Activated CD8-positive, alpha-beta T cell treated with anti-CD3 and anti-CD28 coated beads for 36 hours (primary cell): ENCODE measurements at regions not wholly inside any gene's neighbourhood (a gene's known extent, or its start where the extent isn't known, plus 50 kb on each side); places are given as distances from the start of the nearest gene placed in this dataset.

Experiments
- ATAC-seq: fragments of 200-7000 bp; cut with Tn5 transposase; one replicate; pipeline ENCODE4 v1.10.0; 2021; ENCODE audit warnings: mild to moderate bottlenecking, moderate library complexity
- CTCF ChIA-PET: fragments of 350-600 bp; sonication (Branson Sonifier 250); formaldehyde crosslinking; loops from one replicate; lab custom pipeline; 2021; ENCODE audit warnings: antibody characterized with exemption; lab: Charles Lee
- POLR2A ChIA-PET: fragments of 350-600 bp; sonication (Branson Sonifier 250); formaldehyde crosslinking; loops from one replicate; lab custom pipeline; 2021; ENCODE audit warnings: antibody characterized with exemption; lab: Charles Lee
- DNase-seq: peaks from one replicate; pipeline ENCODE4 v3.0.0-alpha.2; 2020
- H3K27ac Mint-ChIP-seq: one replicate; pipeline ENCODE4 v1.8.0; 2021; ENCODE audit warnings: mild to moderate bottlenecking, mixed read lengths
- H3K27me3 Mint-ChIP-seq: one replicate; pipeline ENCODE4 v1.8.0; 2021; ENCODE audit warnings: mixed read lengths
- H3K36me3 Mint-ChIP-seq: one replicate; pipeline ENCODE4 v1.8.0; 2021; ENCODE audit warnings: low read depth, mixed read lengths
- H3K4me1 Mint-ChIP-seq: one replicate; pipeline ENCODE4 v1.8.0; 2021; ENCODE audit warnings: low read depth, mixed read lengths
- H3K4me3 Mint-ChIP-seq: one replicate; pipeline ENCODE4 v1.8.0; 2021; ENCODE audit warnings: mild to moderate bottlenecking, moderate library complexity, mixed read lengths
- H3K9me3 Mint-ChIP-seq: one replicate; pipeline ENCODE4 v1.8.0; 2021; ENCODE audit warnings: mixed read lengths
- intact Hi-C: fragments of 100-400 bp; cut with micrococcal nuclease; formaldehyde crosslinking; loops from one replicate; pipeline ENCODE4 v1.10.0; 2022
- TF ChIP-seq, protein P1 (sequence below): fragments of 200-600 bp; IDR thresholded peaks from one replicate; pipeline ENCODE4 v1.8.0; 2022; ENCODE audit warnings: antibody characterized with exemption, mild to moderate bottlenecking

DNA sequence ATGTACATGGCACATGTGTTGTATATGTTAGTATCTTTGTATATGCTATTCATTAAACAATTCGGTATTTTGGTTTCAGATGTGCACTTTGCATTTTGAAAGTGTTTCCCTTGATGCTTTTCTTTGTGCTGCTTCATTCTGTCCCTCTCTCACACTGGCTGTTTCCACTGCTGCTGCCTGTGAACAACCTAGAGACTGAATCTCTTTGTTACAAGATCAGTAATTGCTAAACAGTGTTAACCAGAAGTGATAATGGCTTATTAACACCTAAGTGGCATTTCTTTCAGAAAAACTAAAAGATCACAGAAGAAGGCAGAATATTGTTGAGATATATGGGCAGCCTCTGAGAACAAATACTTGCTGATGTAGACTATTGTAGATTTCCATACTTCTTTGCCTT is 84.7 kb downstream of the KIF2B start:
- TF ChIP-seq, protein P1, sequence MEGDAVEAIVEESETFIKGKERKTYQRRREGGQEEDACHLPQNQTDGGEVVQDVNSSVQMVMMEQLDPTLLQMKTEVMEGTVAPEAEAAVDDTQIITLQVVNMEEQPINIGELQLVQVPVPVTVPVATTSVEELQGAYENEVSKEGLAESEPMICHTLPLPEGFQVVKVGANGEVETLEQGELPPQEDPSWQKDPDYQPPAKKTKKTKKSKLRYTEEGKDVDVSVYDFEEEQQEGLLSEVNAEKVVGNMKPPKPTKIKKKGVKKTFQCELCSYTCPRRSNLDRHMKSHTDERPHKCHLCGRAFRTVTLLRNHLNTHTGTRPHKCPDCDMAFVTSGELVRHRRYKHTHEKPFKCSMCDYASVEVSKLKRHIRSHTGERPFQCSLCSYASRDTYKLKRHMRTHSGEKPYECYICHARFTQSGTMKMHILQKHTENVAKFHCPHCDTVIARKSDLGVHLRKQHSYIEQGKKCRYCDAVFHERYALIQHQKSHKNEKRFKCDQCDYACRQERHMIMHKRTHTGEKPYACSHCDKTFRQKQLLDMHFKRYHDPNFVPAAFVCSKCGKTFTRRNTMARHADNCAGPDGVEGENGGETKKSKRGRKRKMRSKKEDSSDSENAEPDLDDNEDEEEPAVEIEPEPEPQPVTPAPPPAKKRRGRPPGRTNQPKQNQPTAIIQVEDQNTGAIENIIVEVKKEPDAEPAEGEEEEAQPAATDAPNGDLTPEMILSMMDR = no peak
- ATAC-seq (no peak), DNase-seq (no peak)
- H3K27ac Mint-ChIP-seq = no peak overlapping the region
- no peaks in the 10 kb centered on the region for H3K36me3 Mint-ChIP-seq
- CTCF ChIA-PET = no interaction called here
- H3K9me3 Mint-ChIP-seq = peaks cover 2% of the 10 kb centered on the region
- no peak overlapping the region for H3K4me3 Mint-ChIP-seq
- intact Hi-C loops = no loop called here
- POLR2A ChIA-PET = no interaction called here
- no peaks in the 10 kb centered on the region for H3K27me3 Mint-ChIP-seq
- H3K4me1 Mint-ChIP-seq = no peaks in the 10 kb centered on the region

GRCh38 chr17:53909802-53910201 is 87.1 kb downstream of the KIF2B start:
- H3K4me3 Mint-ChIP-seq = no peak overlapping the region
- no peaks in the 10 kb centered on the region for H3K27me3 Mint-ChIP-seq
- ATAC-seq (no peak), DNase-seq (no peak)
- ChIA-PET POLR2A (no interaction called here), CTCF (interaction anchor here (0.6 kb wide), 1 partner anchor 923 kb away, joined by 3 read pairs; no protein-coding TSS in a partner anchor)
- TF ChIP-seq, protein P1 = no peak
- H3K27ac Mint-ChIP-seq = no peak overlapping the region
- H3K9me3 Mint-ChIP-seq = peaks cover 5% of the 10 kb centered on the region
- intact Hi-C loops = no loop called here
- no peaks in the 10 kb centered on the region for H3K36me3 Mint-ChIP-seq
- H3K4me1 Mint-ChIP-seq = no peaks in the 10 kb centered on the region

GRCh38 chr17:53912117-53912516 is 89.4 kb downstream of the KIF2B start:
- ATAC-seq (no peak), DNase-seq (no peak)
- POLR2A ChIA-PET = no interaction called here
- H3K4me1 Mint-ChIP-seq = no peaks in the 10 kb centered on the region
- H3K27me3 Mint-ChIP-seq = no peaks in the 10 kb centered on the region
- intact Hi-C loops = no loop called here
- H3K36me3 Mint-ChIP-seq = no peaks in the 10 kb centered on the region
- H3K9me3 Mint-ChIP-seq = peaks cover 3% of the 10 kb centered on the region
- TF ChIP-seq, protein P1 = no peak
- CTCF ChIA-PET = no interaction called here
- H3K27ac Mint-ChIP-seq = no peak overlapping the region
- no peak overlapping the region for H3K4me3 Mint-ChIP-seq

GRCh38 chr17:53919356-53919755 is 96.6 kb downstream of the KIF2B start:
- Mint-ChIP-seq H3K27me3 (no peaks in the 10 kb centered on the region), H3K4me3 (no peak overlapping the region), H3K9me3 (peaks cover 1% of the 10 kb centered on the region), H3K36me3 (no peaks in the 10 kb centered on the region), H3K4me1 (no peaks in the 10 kb centered on the region), H3K27ac (no peak overlapping the region)
- ChIA-PET POLR2A (no interaction called here), CTCF (no interaction called here)
- ATAC-seq = no peak
- DNase-seq = no peak
- intact Hi-C loops = no loop called here
- TF ChIP-seq, protein P1 = no peak

GRCh38 chr17:53924530-53925455 is 102.1 kb downstream of the KIF2B start:
- CTCF ChIA-PET = no interaction called here

More at GRCh38 chr17:53924530-53925455, 102.1 kb downstream of the KIF2B start:
- intact Hi-C loops = no loop called here
- Mint-ChIP-seq H3K4me1 (no peaks in the 10 kb centered on the region), H3K4me3 (no peak overlapping the region), H3K36me3 (no peaks in the 10 kb centered on the region), H3K27ac (no peak overlapping the region), H3K9me3 (peaks cover 11% of the 10 kb centered on the region), H3K27me3 (no peaks in the 10 kb centered on the region)
- ATAC-seq (no peak), DNase-seq (no peak)
- TF ChIP-seq, protein P1 = no peak
- POLR2A ChIA-PET = no interaction called here
